ENCODE measurements at regions not wholly inside any gene's neighbourhood (a gene's known extent, or its start where the extent isn't known, plus 50 kb on each side); places are given as distances from the start of the nearest gene placed in this dataset.

- no peak for TF ChIP-seq RAD21 (IDR thresholded peaks at IDR 0.05)
- TF ChIP-seq JUND (IDR thresholded peaks at IDR 0.05), result no peak
- TF ChIP-seq YY1 (IDR thresholded peaks at IDR 0.05), result no peak
- no peak for TF ChIP-seq ATF3 (IDR thresholded peaks at IDR 0.05)
- TF ChIP-seq SP1 (IDR thresholded peaks at IDR 0.05), result no peak
- no peak for TF ChIP-seq FOXA2 (IDR thresholded peaks at IDR 0.05)
- TF ChIP-seq EGR1 (IDR thresholded peaks at IDR 0.05; ENCODE audit: low read depth in 2 of 2), result no peak
- no peak for TF ChIP-seq NR2F2 (IDR thresholded peaks at IDR 0.05)
- TF ChIP-seq FOXA1 (IDR thresholded peaks at IDR 0.05), result no peak
- TF ChIP-seq MAX (IDR thresholded peaks at IDR 0.05), result no peak
- no peak for TF ChIP-seq REST (IDR thresholded peaks at IDR 0.05)
- no peak for TF ChIP-seq HNF4G (IDR thresholded peaks at IDR 0.05)
- no peak for TF ChIP-seq RXRA (IDR thresholded peaks at IDR 0.05)
- Histone ChIP-seq H3K9me3 (ENCODE audit: control insufficient read depth in 4 of 4, low read length in 3 of 4) (no peaks in the 10 kb centered on the region), H3K27me3 (ENCODE audit: control insufficient read depth in 4 of 4, insufficient read depth in 4 of 4, low read length in 3 of 4) (no peaks in the 10 kb centered on the region), H3K27ac (ENCODE audit: low read depth in 1 of 2, low read length in 2 of 2) (no peak overlapping the region), H3K9ac (ENCODE audit: low read depth in 1 of 2, low read length in 2 of 2) (no peak overlapping the region), H3K36me3 (ENCODE audit: control insufficient read depth in 4 of 4, insufficient read depth in 3 of 4, low read depth in 1 of 4, low read length in 3 of 4) (no peaks in the 10 kb centered on the region), H3K4me3 (ENCODE audit: low read depth in 1 of 3, low read length in 3 of 3) (no peak overlapping the region), H3K4me1 (ENCODE audit: control insufficient read depth in 4 of 4, insufficient read depth in 4 of 4, low read length in 3 of 4) (no peaks in the 10 kb centered on the region)
- DNase-seq (ENCODE audit: low spot score), result no peak
- WGBS, result 65% methylated on average over 3 of the region's 3 CpGs
Measured at GRCh38 chr22:34804091-34804490, 261.9 kb upstream of the ISX start.

GRCh38 chr22:34804604-34805003, 261.4 kb upstream of the ISX start:
- H3K4me1 ChIP-seq (ENCODE audit: control insufficient read depth in 4 of 4, insufficient read depth in 4 of 4, low read length in 3 of 4), result no peaks in the 10 kb centered on the region
- H3K27me3 ChIP-seq (ENCODE audit: control insufficient read depth in 4 of 4, insufficient read depth in 4 of 4, low read length in 3 of 4), result no peaks in the 10 kb centered on the region
- no peak for DNase-seq (ENCODE audit: low spot score)
- H3K9me3 ChIP-seq (ENCODE audit: control insufficient read depth in 4 of 4, low read length in 3 of 4), result no peaks in the 10 kb centered on the region
- no peak overlapping the region for H3K9ac ChIP-seq (ENCODE audit: low read depth in 1 of 2, low read length in 2 of 2)
- 38% methylated on average over 2 of the region's 2 CpGs for WGBS
- no peak overlapping the region for H3K4me3 ChIP-seq (ENCODE audit: low read depth in 1 of 3, low read length in 3 of 3)
- H3K27ac ChIP-seq (ENCODE audit: low read depth in 1 of 2, low read length in 2 of 2), result no peak overlapping the region
- TF ChIP-seq MAX (IDR thresholded peaks at IDR 0.05) (no peak), RAD21 (IDR thresholded peaks at IDR 0.05) (no peak)
- H3K36me3 ChIP-seq (ENCODE audit: control insufficient read depth in 4 of 4, insufficient read depth in 3 of 4, low read depth in 1 of 4, low read length in 3 of 4), result no peaks in the 10 kb centered on the region

- TF ChIP-seq HNF4G (IDR thresholded peaks at IDR 0.05), result no peak
- no peak for TF ChIP-seq NR2F2 (IDR thresholded peaks at IDR 0.05)
- TF ChIP-seq FOXA2 (IDR thresholded peaks at IDR 0.05), result no peak
- no peak for TF ChIP-seq CTCF (IDR thresholded peaks at IDR 0.05; ENCODE audit: low read depth, low read length, missing input control)
- TF ChIP-seq HNF4A (conservative IDR thresholded peaks at IDR 0.05), result no peak
- no peak for TF ChIP-seq RAD21 (IDR thresholded peaks at IDR 0.05)
- TF ChIP-seq, protein P1, sequence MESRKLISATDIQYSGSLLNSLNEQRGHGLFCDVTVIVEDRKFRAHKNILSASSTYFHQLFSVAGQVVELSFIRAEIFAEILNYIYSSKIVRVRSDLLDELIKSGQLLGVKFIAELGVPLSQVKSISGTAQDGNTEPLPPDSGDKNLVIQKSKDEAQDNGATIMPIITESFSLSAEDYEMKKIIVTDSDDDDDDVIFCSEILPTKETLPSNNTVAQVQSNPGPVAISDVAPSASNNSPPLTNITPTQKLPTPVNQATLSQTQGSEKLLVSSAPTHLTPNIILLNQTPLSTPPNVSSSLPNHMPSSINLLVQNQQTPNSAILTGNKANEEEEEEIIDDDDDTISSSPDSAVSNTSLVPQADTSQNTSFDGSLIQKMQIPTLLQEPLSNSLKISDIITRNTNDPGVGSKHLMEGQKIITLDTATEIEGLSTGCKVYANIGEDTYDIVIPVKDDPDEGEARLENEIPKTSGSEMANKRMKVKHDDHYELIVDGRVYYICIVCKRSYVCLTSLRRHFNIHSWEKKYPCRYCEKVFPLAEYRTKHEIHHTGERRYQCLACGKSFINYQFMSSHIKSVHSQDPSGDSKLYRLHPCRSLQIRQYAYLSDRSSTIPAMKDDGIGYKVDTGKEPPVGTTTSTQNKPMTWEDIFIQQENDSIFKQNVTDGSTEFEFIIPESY (IDR thresholded peaks at IDR 0.05), result no peak
- no peak for TF ChIP-seq MAX (IDR thresholded peaks at IDR 0.05)
- TF ChIP-seq FOXA1 (IDR thresholded peaks at IDR 0.05), result no peak
- 93% methylated on average over 3 of the region's 3 CpGs for WGBS
- H3K4me1 ChIP-seq (ENCODE audit: control insufficient read depth in 4 of 4, insufficient read depth in 4 of 4, low read length in 3 of 4), result no peaks in the 10 kb centered on the region
- no peak overlapping the region for H3K9ac ChIP-seq (ENCODE audit: low read depth in 1 of 2, low read length in 2 of 2)
- H3K27me3 ChIP-seq (ENCODE audit: control insufficient read depth in 4 of 4, insufficient read depth in 4 of 4, low read length in 3 of 4), result peaks cover 0 to 2% (median 0%) of the 10 kb centered on the region in 4 donors
- no peak overlapping the region for H3K27ac ChIP-seq (ENCODE audit: low read depth in 1 of 2, low read length in 2 of 2)
- H3K36me3 ChIP-seq (ENCODE audit: control insufficient read depth in 4 of 4, insufficient read depth in 3 of 4, low read depth in 1 of 4, low read length in 3 of 4), result no peaks in the 10 kb centered on the region
- H3K4me3 ChIP-seq (ENCODE audit: low read depth in 1 of 3, low read length in 3 of 3), result no peak overlapping the region
- H3K9me3 ChIP-seq (ENCODE audit: control insufficient read depth in 4 of 4, low read length in 3 of 4), result no peaks in the 10 kb centered on the region
- DNase-seq (ENCODE audit: low spot score), result no peak
Measured at GRCh38 chr22:34805771-34806170, 260.2 kb upstream of the ISX start.
